Epithelial cell of proximal tubule (primary cell): ENCODE measurements at regions not wholly inside any gene's neighbourhood (a gene's known extent, or its start where the extent isn't known, plus 50 kb on each side); places are given as distances from the start of the nearest gene placed in this dataset.

ENCODE experiments used
- DNase-seq: peaks from one replicate; pipeline ENCODE4 v3.0.0-alpha.2; 2011; ENCODE audit warnings: low read depth
- H3K4me3 ChIP-seq: 2 replicates; pipeline ENCODE4 v1.5.1; 2011; ENCODE audit warnings: low read depth, mild to moderate bottlenecking, low read length
- TF ChIP-seq, protein P1 (sequence below): conservative IDR thresholded peaks from 2 replicates; pipeline ENCODE4 v1.5.1; 2012; ENCODE audit warnings: low read depth, mild to moderate bottlenecking, low read length

DNA sequence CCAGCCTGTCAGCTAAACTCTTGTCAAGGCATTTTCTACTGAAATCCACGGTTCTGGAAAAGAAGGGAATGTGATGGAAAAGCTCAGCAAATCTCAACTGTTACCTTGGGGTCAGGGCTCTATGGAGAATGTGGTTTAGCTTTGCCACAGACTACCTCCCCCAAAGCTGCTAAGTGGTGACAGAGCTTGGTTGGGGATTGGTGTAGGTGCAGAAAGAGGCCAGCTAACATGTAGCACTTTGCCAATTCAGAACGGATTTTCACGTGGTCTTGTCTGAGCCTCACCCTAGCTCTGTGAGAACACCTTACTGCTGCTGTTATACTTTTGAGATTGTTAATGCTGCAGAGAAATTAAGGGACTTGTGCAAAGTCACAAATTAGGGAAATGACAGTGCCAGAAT is 331.1 kb downstream of the RND3 start:
- H3K4me3 ChIP-seq: no peak overlapping the region
- TF ChIP-seq, protein P1, sequence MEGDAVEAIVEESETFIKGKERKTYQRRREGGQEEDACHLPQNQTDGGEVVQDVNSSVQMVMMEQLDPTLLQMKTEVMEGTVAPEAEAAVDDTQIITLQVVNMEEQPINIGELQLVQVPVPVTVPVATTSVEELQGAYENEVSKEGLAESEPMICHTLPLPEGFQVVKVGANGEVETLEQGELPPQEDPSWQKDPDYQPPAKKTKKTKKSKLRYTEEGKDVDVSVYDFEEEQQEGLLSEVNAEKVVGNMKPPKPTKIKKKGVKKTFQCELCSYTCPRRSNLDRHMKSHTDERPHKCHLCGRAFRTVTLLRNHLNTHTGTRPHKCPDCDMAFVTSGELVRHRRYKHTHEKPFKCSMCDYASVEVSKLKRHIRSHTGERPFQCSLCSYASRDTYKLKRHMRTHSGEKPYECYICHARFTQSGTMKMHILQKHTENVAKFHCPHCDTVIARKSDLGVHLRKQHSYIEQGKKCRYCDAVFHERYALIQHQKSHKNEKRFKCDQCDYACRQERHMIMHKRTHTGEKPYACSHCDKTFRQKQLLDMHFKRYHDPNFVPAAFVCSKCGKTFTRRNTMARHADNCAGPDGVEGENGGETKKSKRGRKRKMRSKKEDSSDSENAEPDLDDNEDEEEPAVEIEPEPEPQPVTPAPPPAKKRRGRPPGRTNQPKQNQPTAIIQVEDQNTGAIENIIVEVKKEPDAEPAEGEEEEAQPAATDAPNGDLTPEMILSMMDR: no peak
- DNase-seq: no peak

DNA sequence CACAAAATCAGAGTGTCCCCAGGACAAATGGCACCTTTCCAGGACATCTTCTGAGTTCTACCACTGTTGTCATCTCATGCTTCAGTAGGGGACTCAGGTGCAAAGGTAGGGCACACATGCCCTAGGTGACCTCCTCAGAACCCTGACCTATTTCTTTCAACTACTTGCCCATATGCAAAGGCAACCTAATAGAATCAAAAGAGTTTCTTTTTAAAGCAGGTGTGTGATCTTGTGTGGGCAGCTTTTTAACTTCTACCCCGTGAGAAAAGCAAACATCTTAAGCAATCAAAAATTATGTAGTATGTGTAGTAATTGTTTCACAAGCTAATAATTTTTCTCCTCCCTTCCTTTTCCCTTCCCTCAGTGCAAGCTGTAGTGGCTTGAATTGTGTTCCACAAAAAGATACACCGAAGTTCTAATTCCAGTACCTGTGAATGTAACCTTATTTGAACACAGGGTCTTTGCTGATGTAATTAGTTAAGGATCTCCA is 333.1 kb downstream of the RND3 start:
- TF ChIP-seq, protein P1: no peak
- no peak overlapping the region for H3K4me3 ChIP-seq
- no peak for DNase-seq

DNA sequence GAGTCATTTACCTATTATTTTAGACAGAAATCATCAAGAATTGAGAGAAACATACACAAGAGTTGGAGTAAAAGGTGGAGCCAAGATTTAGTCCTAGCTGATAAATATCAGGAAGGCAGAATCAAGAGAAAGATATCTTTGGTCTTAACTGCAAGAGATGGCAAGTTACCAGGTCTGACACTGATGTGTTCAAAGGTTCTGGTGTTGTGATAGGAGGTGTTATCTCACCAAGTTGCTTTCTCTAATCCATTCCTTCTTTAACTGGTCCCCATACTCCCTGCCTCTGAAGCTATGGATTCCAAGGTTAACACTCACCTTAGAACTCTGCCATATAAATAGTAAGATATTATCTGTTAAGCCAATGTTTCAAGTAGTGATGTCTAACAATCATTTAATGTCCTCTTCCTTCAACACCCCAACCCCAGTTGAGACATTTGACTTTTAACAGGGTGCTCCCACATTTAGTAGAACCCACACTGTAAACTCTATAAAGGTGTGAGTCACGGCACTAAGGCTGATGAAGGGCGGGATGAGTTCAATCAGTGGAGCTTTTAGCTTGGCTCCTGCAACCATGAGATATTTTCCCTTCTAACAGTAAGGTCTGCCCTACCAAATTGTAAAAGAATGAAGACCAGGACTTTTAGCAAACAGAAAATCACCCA is 333.7 kb downstream of the RND3 start:
- TF ChIP-seq, protein P1: no peak
- DNase-seq: no peak
- no peak overlapping the region for H3K4me3 ChIP-seq

DNA sequence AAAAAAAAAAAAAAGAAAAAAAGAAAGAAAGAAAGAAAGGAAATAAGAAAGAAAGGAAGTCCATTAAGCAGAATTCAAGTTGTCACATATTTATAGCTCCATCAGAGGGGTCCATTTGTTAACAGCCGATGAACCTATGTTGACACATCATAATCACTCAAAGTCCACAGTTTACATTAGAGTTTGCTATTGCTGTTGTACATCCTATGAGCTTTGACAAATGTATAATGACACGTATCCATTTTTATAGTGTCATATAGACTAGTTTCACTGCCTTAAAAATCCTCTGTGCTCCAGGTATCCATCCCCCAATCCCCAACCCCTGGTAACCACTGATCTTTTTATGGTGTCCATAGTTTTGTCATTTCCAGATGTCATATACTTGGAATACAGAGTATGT is 335.2 kb downstream of the RND3 start:
- no peak overlapping the region for H3K4me3 ChIP-seq
- TF ChIP-seq, protein P1: no peak
- no peak for DNase-seq

DNA sequence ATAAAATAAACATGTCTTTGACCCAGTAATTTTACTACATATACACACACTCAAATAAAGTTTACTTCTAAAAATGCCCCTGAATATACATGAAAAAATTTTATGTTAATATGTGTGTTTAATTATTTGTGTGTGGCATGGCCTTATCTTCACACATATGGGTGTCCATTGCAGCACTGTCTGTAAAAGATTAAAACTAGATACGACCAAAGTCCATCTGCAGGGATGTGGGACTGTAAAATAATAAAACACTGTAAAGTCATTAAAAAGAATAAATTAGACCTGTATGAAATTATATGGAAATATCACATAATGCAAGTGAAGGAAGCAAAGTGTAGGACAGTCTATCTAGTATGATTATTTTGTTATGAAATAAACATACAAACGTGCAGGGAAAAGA is 337.3 kb downstream of the RND3 start:
- H3K4me3 ChIP-seq: no peak overlapping the region
- no peak for DNase-seq
- TF ChIP-seq, protein P1: no peak

DNA sequence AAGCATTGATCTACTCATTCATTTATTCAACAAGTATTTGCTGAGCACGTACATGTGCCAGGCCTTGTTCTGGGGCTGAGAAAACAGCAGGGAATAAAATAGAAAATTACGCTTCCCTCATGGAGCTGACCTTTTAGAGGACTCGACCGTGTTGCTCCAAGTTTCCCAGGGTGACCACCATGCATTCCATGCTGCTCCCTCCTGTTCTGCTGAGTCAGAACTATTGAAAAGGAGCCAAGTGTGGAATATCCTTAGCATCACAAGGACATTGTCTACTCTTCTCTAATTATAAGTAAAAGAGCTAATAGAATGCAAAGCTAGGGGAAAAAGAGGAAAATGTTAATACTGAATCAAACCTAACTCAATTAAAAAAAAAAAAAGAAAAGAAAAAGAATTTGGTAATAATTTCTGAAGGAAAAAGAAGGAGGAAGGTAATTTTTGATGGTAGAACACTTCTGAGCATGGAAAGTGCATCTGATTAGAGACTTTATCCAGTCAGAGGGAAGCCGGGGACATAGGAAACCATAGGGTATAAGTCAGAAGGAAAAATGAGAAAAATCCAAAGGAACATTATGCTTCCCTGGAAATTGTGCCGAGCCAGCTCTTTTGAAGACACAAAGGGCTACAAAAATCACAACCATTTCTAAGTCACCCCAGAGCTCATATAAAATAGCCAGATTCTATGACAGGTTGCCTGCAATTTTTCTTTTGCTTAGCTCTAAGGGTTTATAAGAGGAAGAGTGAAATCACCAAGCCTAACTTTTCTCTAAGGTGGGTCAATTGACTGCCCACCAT is 339.4 kb downstream of the RND3 start:
- no peak for DNase-seq
- TF ChIP-seq, protein P1: no peak

More for the DNA sequence above, 339.4 kb downstream of the RND3 start:
- H3K4me3 ChIP-seq: no peak overlapping the region
